ENCODE measurements at regions not wholly inside any gene's neighbourhood (a gene's known extent, or its start where the extent isn't known, plus 50 kb on each side); places are given as distances from the start of the nearest gene placed in this dataset.

DNA sequence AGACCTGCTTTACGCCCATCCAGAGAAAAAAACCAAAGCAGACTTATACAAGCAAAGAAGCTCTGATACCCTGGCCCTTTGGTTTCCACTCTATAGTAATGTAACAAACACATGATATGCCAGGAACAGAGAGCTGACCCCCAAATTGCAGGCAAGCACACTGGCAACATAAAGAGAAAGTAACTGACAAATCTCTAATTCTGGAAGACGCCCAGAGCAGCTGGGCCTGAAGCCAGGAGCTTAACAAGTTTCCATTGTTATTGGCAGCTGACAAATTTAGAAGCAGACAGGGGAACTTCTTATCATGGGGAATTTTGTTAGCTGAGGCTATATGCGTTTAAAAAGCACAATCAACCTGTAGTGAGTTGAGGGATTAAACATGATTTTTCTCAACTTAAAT, 158.0 kb downstream of the DLEU7 start:
- TF ChIP-seq, protein P1, sequence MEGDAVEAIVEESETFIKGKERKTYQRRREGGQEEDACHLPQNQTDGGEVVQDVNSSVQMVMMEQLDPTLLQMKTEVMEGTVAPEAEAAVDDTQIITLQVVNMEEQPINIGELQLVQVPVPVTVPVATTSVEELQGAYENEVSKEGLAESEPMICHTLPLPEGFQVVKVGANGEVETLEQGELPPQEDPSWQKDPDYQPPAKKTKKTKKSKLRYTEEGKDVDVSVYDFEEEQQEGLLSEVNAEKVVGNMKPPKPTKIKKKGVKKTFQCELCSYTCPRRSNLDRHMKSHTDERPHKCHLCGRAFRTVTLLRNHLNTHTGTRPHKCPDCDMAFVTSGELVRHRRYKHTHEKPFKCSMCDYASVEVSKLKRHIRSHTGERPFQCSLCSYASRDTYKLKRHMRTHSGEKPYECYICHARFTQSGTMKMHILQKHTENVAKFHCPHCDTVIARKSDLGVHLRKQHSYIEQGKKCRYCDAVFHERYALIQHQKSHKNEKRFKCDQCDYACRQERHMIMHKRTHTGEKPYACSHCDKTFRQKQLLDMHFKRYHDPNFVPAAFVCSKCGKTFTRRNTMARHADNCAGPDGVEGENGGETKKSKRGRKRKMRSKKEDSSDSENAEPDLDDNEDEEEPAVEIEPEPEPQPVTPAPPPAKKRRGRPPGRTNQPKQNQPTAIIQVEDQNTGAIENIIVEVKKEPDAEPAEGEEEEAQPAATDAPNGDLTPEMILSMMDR (IDR thresholded peaks at IDR 0.05) = no peak
- no peak for TF ChIP-seq POLR2AphosphoS5 (IDR thresholded peaks at IDR 0.05; ENCODE audit: insufficient read depth in 1 of 2, low read depth in 1 of 2)

Data from vagina (tissue), 2 donors.